A549 (cell line): ENCODE measurements at regions not wholly inside any gene's neighbourhood (a gene's known extent, or its start where the extent isn't known, plus 50 kb on each side); places are given as distances from the start of the nearest gene placed in this dataset.

ENCODE experiments used
- EP300 ChIP-seq, 2 experiments: fragments of >200 bp; sonication (Bioruptor Twin); formaldehyde crosslinking; IDR thresholded peaks; 2 replicates in 1 of 2; 3 replicates in 1 of 2; pipeline ENCODE4 v1.6.1; 2016 to 2017
- GATA3 ChIP-seq: IDR thresholded peaks from 2 replicates; pipeline ENCODE4 v1.6.1; 2012; ENCODE audit warnings: borderline replicate concordance
- KDM1A ChIP-seq: fragments of 200-600 bp; sonication (generic); IDR thresholded peaks from 2 replicates; pipeline ENCODE4 v1.6.1; 2016; ENCODE audit warnings: low read depth, mild to moderate bottlenecking
- MAFK ChIP-seq: fragments of 450-650 bp; IDR thresholded peaks from 2 replicates; pipeline ENCODE4 v1.6.1; 2014; ENCODE audit not compliant: partially characterized antibody
- PHF8 ChIP-seq: fragments of 200-600 bp; sonication (generic); IDR thresholded peaks from 2 replicates; pipeline ENCODE4 v1.6.1; 2016; ENCODE audit warnings: low read depth, mild to moderate bottlenecking, antibody characterized with exemption, moderate library complexity, borderline replicate concordance
- POLR2A ChIP-seq: IDR thresholded peaks from 2 replicates; pipeline ENCODE4 v1.6.1; 2012; ENCODE audit warnings: mild to moderate bottlenecking, low read length
- RAD21 ChIP-seq, 2 experiments: fragments of >200 bp in 1 of 2; sonication (Bioruptor Twin) in 1 of 2; formaldehyde crosslinking in 1 of 2; IDR thresholded peaks in 1 of 2; conservative IDR thresholded peaks in 1 of 2; 2 replicates in 1 of 2; 3 replicates in 1 of 2; pipeline ENCODE4 v1.6.1; 2012 to 2018; ENCODE audit warnings: inconsistent platforms in 1 of 2
- RFX5 ChIP-seq: fragments of 450-650 bp; IDR thresholded peaks from 2 replicates; pipeline ENCODE4 v1.7.1; 2014; ENCODE audit warnings: antibody characterized with exemption, mild to moderate bottlenecking, moderate library complexity
- SREBF2 ChIP-seq: fragments of 450-650 bp; IDR thresholded peaks from 2 replicates; pipeline ENCODE4 v1.6.1; 2014; ENCODE audit warnings: mild to moderate bottlenecking, moderate library complexity
- ZC3H11A ChIP-seq: fragments of 450-650 bp; IDR thresholded peaks from 2 replicates; pipeline ENCODE4 v1.6.1; 2014; ENCODE audit warnings: antibody characterized with exemption, mild to moderate bottlenecking
- TF ChIP-seq, protein P1 (sequence below): fragments of >200 bp; sonication (Bioruptor Twin); formaldehyde crosslinking; IDR thresholded peaks from 3 replicates; pipeline ENCODE4 v1.5.1; 2016
- TF ChIP-seq, protein P2 (sequence below): fragments of 450-650 bp; IDR thresholded peaks from 2 replicates; pipeline ENCODE4 v1.6.1; 2014; ENCODE audit warnings: antibody characterized with exemption
- TF ChIP-seq, protein P3 (sequence below): fragments of 200-600 bp; sonication (generic); IDR thresholded peaks from 2 replicates; pipeline ENCODE4 v1.6.1; 2016; ENCODE audit warnings: antibody characterized with exemption, mild to moderate bottlenecking, moderate library complexity
- TF ChIP-seq, protein P4 (sequence below): fragments of 250-450 bp; sonication (Bioruptor Pico); IDR thresholded peaks from 2 replicates; pipeline ENCODE4 v1.5.0; 2021; ENCODE audit warnings: mild to moderate bottlenecking, moderate library complexity, borderline replicate concordance

DNA sequence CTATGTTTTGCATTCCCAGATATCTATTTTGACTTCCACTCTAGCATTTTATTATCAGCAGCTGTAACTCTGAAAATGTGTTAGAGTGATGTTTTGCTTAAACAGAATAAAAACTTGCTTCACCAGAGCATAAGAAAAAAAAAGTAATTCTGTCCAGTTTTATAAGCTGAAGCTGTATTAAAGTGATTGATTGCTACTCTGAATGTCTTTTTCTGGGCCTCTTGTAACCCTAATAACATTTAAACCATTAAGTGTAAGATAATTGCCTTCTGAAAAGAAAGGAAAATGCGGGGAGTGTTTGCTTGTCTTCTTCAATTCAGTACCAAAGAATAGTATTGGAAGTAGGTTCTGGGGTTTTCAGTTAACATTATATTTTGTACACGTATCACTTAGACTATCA, 57.9 kb upstream of the UBE2E1 start:
- TF ChIP-seq, protein P1, sequence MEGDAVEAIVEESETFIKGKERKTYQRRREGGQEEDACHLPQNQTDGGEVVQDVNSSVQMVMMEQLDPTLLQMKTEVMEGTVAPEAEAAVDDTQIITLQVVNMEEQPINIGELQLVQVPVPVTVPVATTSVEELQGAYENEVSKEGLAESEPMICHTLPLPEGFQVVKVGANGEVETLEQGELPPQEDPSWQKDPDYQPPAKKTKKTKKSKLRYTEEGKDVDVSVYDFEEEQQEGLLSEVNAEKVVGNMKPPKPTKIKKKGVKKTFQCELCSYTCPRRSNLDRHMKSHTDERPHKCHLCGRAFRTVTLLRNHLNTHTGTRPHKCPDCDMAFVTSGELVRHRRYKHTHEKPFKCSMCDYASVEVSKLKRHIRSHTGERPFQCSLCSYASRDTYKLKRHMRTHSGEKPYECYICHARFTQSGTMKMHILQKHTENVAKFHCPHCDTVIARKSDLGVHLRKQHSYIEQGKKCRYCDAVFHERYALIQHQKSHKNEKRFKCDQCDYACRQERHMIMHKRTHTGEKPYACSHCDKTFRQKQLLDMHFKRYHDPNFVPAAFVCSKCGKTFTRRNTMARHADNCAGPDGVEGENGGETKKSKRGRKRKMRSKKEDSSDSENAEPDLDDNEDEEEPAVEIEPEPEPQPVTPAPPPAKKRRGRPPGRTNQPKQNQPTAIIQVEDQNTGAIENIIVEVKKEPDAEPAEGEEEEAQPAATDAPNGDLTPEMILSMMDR: no peak
- no peak for TF ChIP-seq RAD21 (conservative IDR thresholded peaks at IDR 0.05 in 1 of 2, IDR thresholded peaks at IDR 0.05 in 1 of 2)
- no peak for TF ChIP-seq RFX5
- TF ChIP-seq ZC3H11A: no peak
- no peak for TF ChIP-seq MAFK
- no peak for TF ChIP-seq POLR2A
- TF ChIP-seq, protein P2, sequence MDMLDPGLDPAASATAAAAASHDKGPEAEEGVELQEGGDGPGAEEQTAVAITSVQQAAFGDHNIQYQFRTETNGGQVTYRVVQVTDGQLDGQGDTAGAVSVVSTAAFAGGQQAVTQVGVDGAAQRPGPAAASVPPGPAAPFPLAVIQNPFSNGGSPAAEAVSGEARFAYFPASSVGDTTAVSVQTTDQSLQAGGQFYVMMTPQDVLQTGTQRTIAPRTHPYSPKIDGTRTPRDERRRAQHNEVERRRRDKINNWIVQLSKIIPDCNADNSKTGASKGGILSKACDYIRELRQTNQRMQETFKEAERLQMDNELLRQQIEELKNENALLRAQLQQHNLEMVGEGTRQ: no peak
- no peak for TF ChIP-seq KDM1A
- TF ChIP-seq, protein P3, sequence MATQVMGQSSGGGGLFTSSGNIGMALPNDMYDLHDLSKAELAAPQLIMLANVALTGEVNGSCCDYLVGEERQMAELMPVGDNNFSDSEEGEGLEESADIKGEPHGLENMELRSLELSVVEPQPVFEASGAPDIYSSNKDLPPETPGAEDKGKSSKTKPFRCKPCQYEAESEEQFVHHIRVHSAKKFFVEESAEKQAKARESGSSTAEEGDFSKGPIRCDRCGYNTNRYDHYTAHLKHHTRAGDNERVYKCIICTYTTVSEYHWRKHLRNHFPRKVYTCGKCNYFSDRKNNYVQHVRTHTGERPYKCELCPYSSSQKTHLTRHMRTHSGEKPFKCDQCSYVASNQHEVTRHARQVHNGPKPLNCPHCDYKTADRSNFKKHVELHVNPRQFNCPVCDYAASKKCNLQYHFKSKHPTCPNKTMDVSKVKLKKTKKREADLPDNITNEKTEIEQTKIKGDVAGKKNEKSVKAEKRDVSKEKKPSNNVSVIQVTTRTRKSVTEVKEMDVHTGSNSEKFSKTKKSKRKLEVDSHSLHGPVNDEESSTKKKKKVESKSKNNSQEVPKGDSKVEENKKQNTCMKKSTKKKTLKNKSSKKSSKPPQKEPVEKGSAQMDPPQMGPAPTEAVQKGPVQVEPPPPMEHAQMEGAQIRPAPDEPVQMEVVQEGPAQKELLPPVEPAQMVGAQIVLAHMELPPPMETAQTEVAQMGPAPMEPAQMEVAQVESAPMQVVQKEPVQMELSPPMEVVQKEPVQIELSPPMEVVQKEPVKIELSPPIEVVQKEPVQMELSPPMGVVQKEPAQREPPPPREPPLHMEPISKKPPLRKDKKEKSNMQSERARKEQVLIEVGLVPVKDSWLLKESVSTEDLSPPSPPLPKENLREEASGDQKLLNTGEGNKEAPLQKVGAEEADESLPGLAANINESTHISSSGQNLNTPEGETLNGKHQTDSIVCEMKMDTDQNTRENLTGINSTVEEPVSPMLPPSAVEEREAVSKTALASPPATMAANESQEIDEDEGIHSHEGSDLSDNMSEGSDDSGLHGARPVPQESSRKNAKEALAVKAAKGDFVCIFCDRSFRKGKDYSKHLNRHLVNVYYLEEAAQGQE: no peak
- no peak for TF ChIP-seq EP300 (IDR thresholded peaks at IDR 0.05)
- TF ChIP-seq GATA3: no peak
- no peak for TF ChIP-seq PHF8
- TF ChIP-seq, protein P4, sequence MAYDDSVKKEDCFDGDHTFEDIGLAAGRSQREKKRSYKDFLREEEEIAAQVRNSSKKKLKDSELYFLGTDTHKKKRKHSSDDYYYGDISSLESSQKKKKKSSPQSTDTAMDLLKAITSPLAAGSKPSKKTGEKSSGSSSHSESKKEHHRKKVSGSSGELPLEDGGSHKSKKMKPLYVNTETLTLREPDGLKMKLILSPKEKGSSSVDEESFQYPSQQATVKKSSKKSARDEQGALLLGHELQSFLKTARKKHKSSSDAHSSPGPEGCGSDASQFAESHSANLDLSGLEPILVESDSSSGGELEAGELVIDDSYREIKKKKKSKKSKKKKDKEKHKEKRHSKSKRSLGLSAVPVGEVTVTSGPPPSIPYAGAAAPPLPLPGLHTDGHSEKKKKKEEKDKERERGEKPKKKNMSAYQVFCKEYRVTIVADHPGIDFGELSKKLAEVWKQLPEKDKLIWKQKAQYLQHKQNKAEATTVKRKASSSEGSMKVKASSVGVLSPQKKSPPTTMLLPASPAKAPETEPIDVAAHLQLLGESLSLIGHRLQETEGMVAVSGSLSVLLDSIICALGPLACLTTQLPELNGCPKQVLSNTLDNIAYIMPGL: no peak
- TF ChIP-seq SREBF2: no peak
